Liver (tissue), 7 donors: ENCODE measurements at regions not wholly inside any gene's neighbourhood (a gene's known extent, or its start where the extent isn't known, plus 50 kb on each side); places are given as distances from the start of the nearest gene placed in this dataset.

ENCODE experiments used
- DNase-seq: peaks from one replicate; pipeline ENCODE4 v3.0.0-alpha.2; 2017; ENCODE audit warnings: low spot score
- H3K27ac ChIP-seq, 2 donors: one replicate each; pipeline ENCODE4 v1.7.0; 2013; ENCODE audit warnings: inconsistent platforms in 2 of 2, low read length in 2 of 2, control low read depth in 1 of 2, low read depth in 1 of 2, mild to moderate bottlenecking in 1 of 2
- H3K27me3 ChIP-seq, 4 donors: one replicate each; pipeline versions ENCODE4 v1.6.1 to v1.7.0; 2013; ENCODE audit warnings: low read length in 3 of 4, inconsistent platforms in 1 of 4, mild to moderate bottlenecking in 1 of 4, moderate library complexity in 1 of 4; ENCODE audit not compliant: control insufficient read depth in 4 of 4, insufficient read depth in 4 of 4
- H3K36me3 ChIP-seq, 4 donors: one replicate each; pipeline versions ENCODE4 v1.6.1 to v1.7.0; 2013; ENCODE audit warnings: low read length in 3 of 4, mild to moderate bottlenecking in 3 of 4, low read depth in 1 of 4, moderate library complexity in 1 of 4; ENCODE audit not compliant: control insufficient read depth in 4 of 4, insufficient read depth in 3 of 4
- H3K4me1 ChIP-seq, 4 donors: one replicate each; pipeline versions ENCODE4 v1.6.1 to v1.7.0; 2013; ENCODE audit warnings: low read length in 3 of 4, mild to moderate bottlenecking in 3 of 4, moderate library complexity in 1 of 4; ENCODE audit not compliant: control insufficient read depth in 4 of 4, insufficient read depth in 4 of 4
- H3K4me3 ChIP-seq, 3 donors: one replicate each; pipeline versions ENCODE4 v1.6.1 to v1.7.0; 2013; ENCODE audit warnings: low read length in 3 of 3, control low read depth in 1 of 3, low read depth in 1 of 3, mild to moderate bottlenecking in 1 of 3
- H3K9ac ChIP-seq, 2 donors: one replicate each; pipeline ENCODE4 v1.7.0; 2013; ENCODE audit warnings: low read length in 2 of 2, mild to moderate bottlenecking in 2 of 2, moderate library complexity in 2 of 2, control low read depth in 1 of 2, low read depth in 1 of 2
- H3K9me3 ChIP-seq, 4 donors: one replicate each; pipeline versions ENCODE4 v1.6.1 to v1.7.0; 2013; ENCODE audit warnings: low read length in 3 of 4; ENCODE audit not compliant: control insufficient read depth in 4 of 4
- EGR1 ChIP-seq, 2 donors: IDR thresholded peaks; 2 replicates each; pipeline ENCODE4 v1.6.1; 2016 to 2018; ENCODE audit warnings: antibody characterized with exemption in 2 of 2, low read depth in 2 of 2
- FOXA1 ChIP-seq: IDR thresholded peaks from 2 replicates; pipeline ENCODE4 v1.6.1; 2016; ENCODE audit warnings: antibody characterized with exemption
- FOXA2 ChIP-seq: IDR thresholded peaks from 2 replicates; pipeline ENCODE4 v1.6.1; 2016; ENCODE audit warnings: antibody characterized with exemption
- GABPA ChIP-seq, 2 donors: IDR thresholded peaks in 1 of 2; conservative IDR thresholded peaks in 1 of 2; 2 replicates each; pipeline ENCODE4 v1.6.1; 2016; ENCODE audit warnings: antibody characterized with exemption in 2 of 2, mild to moderate bottlenecking in 1 of 2, moderate library complexity in 1 of 2
- HNF4A ChIP-seq, 2 donors: conservative IDR thresholded peaks; 2 replicates each; pipeline ENCODE4 v1.6.1; 2016; ENCODE audit warnings: antibody characterized with exemption in 2 of 2, mild to moderate bottlenecking in 2 of 2
- HNF4G ChIP-seq: IDR thresholded peaks from 2 replicates; pipeline ENCODE4 v1.6.1; 2016; ENCODE audit warnings: antibody characterized with exemption
- JUND ChIP-seq, 2 donors: IDR thresholded peaks; 2 replicates each; pipeline ENCODE4 v1.6.1; 2016; ENCODE audit warnings: antibody characterized with exemption in 2 of 2
- NR2F2 ChIP-seq: IDR thresholded peaks from 2 replicates; pipeline ENCODE4 v1.6.1; 2016; ENCODE audit warnings: antibody characterized with exemption
- RAD21 ChIP-seq, 2 donors: IDR thresholded peaks; 2 replicates each; pipeline ENCODE4 v1.6.1; 2016; ENCODE audit warnings: antibody characterized with exemption in 2 of 2, mild to moderate bottlenecking in 2 of 2
- RXRA ChIP-seq, 2 donors: IDR thresholded peaks; 2 replicates each; pipeline ENCODE4 v1.6.1; 2017 to 2018; ENCODE audit warnings: antibody characterized with exemption in 2 of 2, mild to moderate bottlenecking in 1 of 2
- SP1 ChIP-seq: IDR thresholded peaks from 2 replicates; pipeline ENCODE4 v1.6.1; 2018; ENCODE audit warnings: antibody characterized with exemption, mild to moderate bottlenecking
- TAF1 ChIP-seq: conservative IDR thresholded peaks from 2 replicates; pipeline ENCODE4 v1.6.1; 2016; ENCODE audit warnings: antibody characterized with exemption, mild to moderate bottlenecking
- YY1 ChIP-seq: IDR thresholded peaks from 2 replicates; pipeline ENCODE4 v1.6.1; 2016; ENCODE audit warnings: antibody characterized with exemption, mild to moderate bottlenecking
- TF ChIP-seq, protein P1 (sequence below): IDR thresholded peaks from 2 replicates; pipeline ENCODE4 v1.6.1; 2016; ENCODE audit warnings: antibody characterized with exemption
- TF ChIP-seq, protein P2 (sequence below): IDR thresholded peaks from 2 replicates; pipeline ENCODE4 v1.6.1; 2016; ENCODE audit warnings: antibody characterized with exemption
- TF ChIP-seq, protein P3 (sequence below): fragments of 150-350 bp; IDR thresholded peaks from 2 replicates; pipeline ENCODE4 v1.5.1; 2017; ENCODE audit warnings: improper control_type of control experiment, low read depth, low read length; ENCODE audit not compliant: missing input control
- TF ChIP-seq, protein P4 (sequence below): IDR thresholded peaks from 2 replicates; pipeline ENCODE4 v1.6.1; 2016; ENCODE audit warnings: antibody characterized with exemption, mild to moderate bottlenecking
- TF ChIP-seq, protein P5 (sequence below): IDR thresholded peaks from 2 replicates; pipeline ENCODE4 v1.6.1; 2016; ENCODE audit warnings: antibody characterized with exemption
- donor health status: healthy.
- donor health status: healthy.
- donor health status: healthy.
- donor health status: healthy.

DNA sequence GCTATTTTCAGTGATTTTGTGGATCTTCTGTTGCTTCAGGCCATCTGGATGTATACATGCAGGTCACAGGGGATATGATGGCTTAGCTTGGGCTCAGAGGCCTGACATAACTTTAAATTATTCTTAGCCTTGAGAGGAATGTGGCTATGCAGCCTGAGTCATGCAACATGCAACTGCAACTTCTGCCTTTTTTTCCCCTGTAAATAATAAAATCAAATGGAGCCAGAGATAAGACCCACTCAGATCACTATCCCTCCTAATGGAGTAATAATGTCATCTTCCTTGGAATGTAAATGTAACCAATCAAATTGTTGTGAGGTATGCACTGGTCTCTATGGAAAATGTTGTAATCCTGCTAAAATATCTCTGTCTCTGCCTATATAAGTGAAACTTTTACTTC, 54.9 kb downstream of the MAGEB17 start:
- Histone ChIP-seq H3K36me3 (no peaks in the 10 kb centered on the region), H3K27ac (no peak overlapping the region), H3K27me3 (peaks cover 0 to 2% (median 0%) of the 10 kb centered on the region in 4 donors), H3K4me1 (no peaks in the 10 kb centered on the region), H3K9me3 (peaks cover 0 to 5% (median 1%) of the 10 kb centered on the region in 4 donors), H3K4me3 (no peak overlapping the region), H3K9ac (no peak overlapping the region)
- DNase-seq: no peak
- TF ChIP-seq, protein P1, sequence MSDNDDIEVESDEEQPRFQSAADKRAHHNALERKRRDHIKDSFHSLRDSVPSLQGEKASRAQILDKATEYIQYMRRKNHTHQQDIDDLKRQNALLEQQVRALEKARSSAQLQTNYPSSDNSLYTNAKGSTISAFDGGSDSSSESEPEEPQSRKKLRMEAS: no peak
- no peak for TF ChIP-seq EGR1 (IDR thresholded peaks at IDR 0.05; ENCODE audit: low read depth in 2 of 2)
- TF ChIP-seq, protein P2, sequence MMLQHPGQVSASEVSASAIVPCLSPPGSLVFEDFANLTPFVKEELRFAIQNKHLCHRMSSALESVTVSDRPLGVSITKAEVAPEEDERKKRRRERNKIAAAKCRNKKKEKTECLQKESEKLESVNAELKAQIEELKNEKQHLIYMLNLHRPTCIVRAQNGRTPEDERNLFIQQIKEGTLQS: no peak
- no peak for TF ChIP-seq RAD21 (IDR thresholded peaks at IDR 0.05)
- TF ChIP-seq NR2F2: no peak
- TF ChIP-seq, protein P3, sequence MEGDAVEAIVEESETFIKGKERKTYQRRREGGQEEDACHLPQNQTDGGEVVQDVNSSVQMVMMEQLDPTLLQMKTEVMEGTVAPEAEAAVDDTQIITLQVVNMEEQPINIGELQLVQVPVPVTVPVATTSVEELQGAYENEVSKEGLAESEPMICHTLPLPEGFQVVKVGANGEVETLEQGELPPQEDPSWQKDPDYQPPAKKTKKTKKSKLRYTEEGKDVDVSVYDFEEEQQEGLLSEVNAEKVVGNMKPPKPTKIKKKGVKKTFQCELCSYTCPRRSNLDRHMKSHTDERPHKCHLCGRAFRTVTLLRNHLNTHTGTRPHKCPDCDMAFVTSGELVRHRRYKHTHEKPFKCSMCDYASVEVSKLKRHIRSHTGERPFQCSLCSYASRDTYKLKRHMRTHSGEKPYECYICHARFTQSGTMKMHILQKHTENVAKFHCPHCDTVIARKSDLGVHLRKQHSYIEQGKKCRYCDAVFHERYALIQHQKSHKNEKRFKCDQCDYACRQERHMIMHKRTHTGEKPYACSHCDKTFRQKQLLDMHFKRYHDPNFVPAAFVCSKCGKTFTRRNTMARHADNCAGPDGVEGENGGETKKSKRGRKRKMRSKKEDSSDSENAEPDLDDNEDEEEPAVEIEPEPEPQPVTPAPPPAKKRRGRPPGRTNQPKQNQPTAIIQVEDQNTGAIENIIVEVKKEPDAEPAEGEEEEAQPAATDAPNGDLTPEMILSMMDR: no peak
- TF ChIP-seq, protein P4, sequence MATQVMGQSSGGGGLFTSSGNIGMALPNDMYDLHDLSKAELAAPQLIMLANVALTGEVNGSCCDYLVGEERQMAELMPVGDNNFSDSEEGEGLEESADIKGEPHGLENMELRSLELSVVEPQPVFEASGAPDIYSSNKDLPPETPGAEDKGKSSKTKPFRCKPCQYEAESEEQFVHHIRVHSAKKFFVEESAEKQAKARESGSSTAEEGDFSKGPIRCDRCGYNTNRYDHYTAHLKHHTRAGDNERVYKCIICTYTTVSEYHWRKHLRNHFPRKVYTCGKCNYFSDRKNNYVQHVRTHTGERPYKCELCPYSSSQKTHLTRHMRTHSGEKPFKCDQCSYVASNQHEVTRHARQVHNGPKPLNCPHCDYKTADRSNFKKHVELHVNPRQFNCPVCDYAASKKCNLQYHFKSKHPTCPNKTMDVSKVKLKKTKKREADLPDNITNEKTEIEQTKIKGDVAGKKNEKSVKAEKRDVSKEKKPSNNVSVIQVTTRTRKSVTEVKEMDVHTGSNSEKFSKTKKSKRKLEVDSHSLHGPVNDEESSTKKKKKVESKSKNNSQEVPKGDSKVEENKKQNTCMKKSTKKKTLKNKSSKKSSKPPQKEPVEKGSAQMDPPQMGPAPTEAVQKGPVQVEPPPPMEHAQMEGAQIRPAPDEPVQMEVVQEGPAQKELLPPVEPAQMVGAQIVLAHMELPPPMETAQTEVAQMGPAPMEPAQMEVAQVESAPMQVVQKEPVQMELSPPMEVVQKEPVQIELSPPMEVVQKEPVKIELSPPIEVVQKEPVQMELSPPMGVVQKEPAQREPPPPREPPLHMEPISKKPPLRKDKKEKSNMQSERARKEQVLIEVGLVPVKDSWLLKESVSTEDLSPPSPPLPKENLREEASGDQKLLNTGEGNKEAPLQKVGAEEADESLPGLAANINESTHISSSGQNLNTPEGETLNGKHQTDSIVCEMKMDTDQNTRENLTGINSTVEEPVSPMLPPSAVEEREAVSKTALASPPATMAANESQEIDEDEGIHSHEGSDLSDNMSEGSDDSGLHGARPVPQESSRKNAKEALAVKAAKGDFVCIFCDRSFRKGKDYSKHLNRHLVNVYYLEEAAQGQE: no peak
- TF ChIP-seq TAF1: no peak
- no peak for TF ChIP-seq HNF4G
- no peak for TF ChIP-seq SP1
- TF ChIP-seq JUND (IDR thresholded peaks at IDR 0.05): no peak
- TF ChIP-seq GABPA (IDR thresholded peaks at IDR 0.05 in 1 of 2, conservative IDR thresholded peaks at IDR 0.05 in 1 of 2): no peak
- TF ChIP-seq RXRA (IDR thresholded peaks at IDR 0.05): no peak
- no peak for TF ChIP-seq YY1
- no peak for TF ChIP-seq FOXA2
- TF ChIP-seq, protein P5, sequence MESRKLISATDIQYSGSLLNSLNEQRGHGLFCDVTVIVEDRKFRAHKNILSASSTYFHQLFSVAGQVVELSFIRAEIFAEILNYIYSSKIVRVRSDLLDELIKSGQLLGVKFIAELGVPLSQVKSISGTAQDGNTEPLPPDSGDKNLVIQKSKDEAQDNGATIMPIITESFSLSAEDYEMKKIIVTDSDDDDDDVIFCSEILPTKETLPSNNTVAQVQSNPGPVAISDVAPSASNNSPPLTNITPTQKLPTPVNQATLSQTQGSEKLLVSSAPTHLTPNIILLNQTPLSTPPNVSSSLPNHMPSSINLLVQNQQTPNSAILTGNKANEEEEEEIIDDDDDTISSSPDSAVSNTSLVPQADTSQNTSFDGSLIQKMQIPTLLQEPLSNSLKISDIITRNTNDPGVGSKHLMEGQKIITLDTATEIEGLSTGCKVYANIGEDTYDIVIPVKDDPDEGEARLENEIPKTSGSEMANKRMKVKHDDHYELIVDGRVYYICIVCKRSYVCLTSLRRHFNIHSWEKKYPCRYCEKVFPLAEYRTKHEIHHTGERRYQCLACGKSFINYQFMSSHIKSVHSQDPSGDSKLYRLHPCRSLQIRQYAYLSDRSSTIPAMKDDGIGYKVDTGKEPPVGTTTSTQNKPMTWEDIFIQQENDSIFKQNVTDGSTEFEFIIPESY: no peak
- TF ChIP-seq HNF4A (conservative IDR thresholded peaks at IDR 0.05): no peak
- no peak for TF ChIP-seq FOXA1
